Activated effector memory CD4-positive, alpha-beta T cell treated with Interleukin-2 at 50 U/mL for 16 hours (primary cell): ENCODE measurements at regions not wholly inside any gene's neighbourhood (a gene's known extent, or its start where the extent isn't known, plus 50 kb on each side); places are given as distances from the start of the nearest gene placed in this dataset.

Experiments
- DNase-seq: peaks from one replicate; pipeline ENCODE4 v3.0.0-alpha.2; 2020

- no peak for DNase-seq
Observed at GRCh38 chr20:52817511-52817910, 154.6 kb upstream of the TSHZ2 start.

GRCh38 chr20:52814371-52814770, 157.8 kb upstream of the TSHZ2 start:
- no peak for DNase-seq

- DNase-seq: no peak
Observed at GRCh38 chr20:52812231-52812847, 159.8 kb upstream of the TSHZ2 start.

GRCh38 chr20:52809003-52809402, 163.2 kb upstream of the TSHZ2 start:
- DNase-seq: no peak

- no peak for DNase-seq
Observed at GRCh38 chr20:52806918-52807317, 165.2 kb upstream of the TSHZ2 start.

GRCh38 chr20:52805843-52806242, 166.3 kb upstream of the TSHZ2 start:
- DNase-seq: no peak

GRCh38 chr20:52805296-52805571, 166.9 kb upstream of the TSHZ2 start:
- no peak for DNase-seq

GRCh38 chr20:52804497-52805295, 167.5 kb upstream of the TSHZ2 start:
- DNase-seq: no peak

- DNase-seq: no peak
Observed at GRCh38 chr20:52801628-52802006, 170.5 kb upstream of the TSHZ2 start.

- DNase-seq: no peak
Observed at GRCh38 chr20:52800734-52801627, 171.2 kb upstream of the TSHZ2 start.

- no peak for DNase-seq
Observed at GRCh38 chr20:52799130-52799529, 173.0 kb upstream of the TSHZ2 start.

- DNase-seq: no peak
Observed at GRCh38 chr20:52798124-52798523, 174.0 kb upstream of the TSHZ2 start.

- DNase-seq: no peak
Observed at GRCh38 chr20:52794853-52795252, 177.3 kb upstream of the TSHZ2 start.

- no peak for DNase-seq
Observed at GRCh38 chr20:52793339-52793963, 178.7 kb upstream of the TSHZ2 start.

- DNase-seq: no peak
Observed at GRCh38 chr20:52791091-52791490, 181.1 kb upstream of the TSHZ2 start.

GRCh38 chr20:52789716-52790115, 182.4 kb upstream of the TSHZ2 start:
- DNase-seq: no peak

GRCh38 chr20:52787962-52788361, 184.2 kb upstream of the TSHZ2 start:
- DNase-seq: no peak

- DNase-seq: no peak
Observed at GRCh38 chr20:52787216-52787615, 184.9 kb upstream of the TSHZ2 start.

GRCh38 chr20:52785679-52786078, 186.5 kb upstream of the TSHZ2 start:
- DNase-seq: no peak

- DNase-seq: no peak
Observed at GRCh38 chr20:52783769-52784168, 188.4 kb upstream of the TSHZ2 start.

- no peak for DNase-seq
Observed at GRCh38 chr20:52780462-52780861, 191.7 kb upstream of the TSHZ2 start.

- no peak for DNase-seq
Observed at GRCh38 chr20:52779125-52779524, 193.0 kb upstream of the TSHZ2 start.

GRCh38 chr20:52777171-52777570, 195.0 kb upstream of the TSHZ2 start:
- DNase-seq: no peak
